ENCODE measurements at regions not wholly inside any gene's neighbourhood (a gene's known extent, or its start where the extent isn't known, plus 50 kb on each side); places are given as distances from the start of the nearest gene placed in this dataset.

DNA sequence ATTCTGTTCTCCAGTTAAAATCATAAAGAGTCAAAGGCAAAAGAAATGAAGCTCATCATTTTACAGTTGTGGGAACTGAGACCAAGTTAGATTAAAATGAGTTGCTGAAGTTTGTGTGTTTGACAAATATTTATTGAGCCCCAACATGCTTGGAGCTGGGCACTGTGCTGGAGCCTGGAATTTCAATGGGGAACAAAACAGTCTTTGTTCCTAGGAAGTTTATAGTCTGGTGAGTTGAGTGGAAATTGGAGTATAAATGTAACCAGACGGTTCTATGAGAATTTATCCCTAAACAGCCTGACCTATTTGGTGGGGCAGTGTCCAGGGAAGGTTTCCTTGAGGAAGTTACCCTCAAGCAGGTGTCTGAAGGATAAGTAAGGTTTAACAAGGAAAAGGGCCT, 294.4 kb downstream of the PRDM2 start:
- TF ChIP-seq, protein P1, sequence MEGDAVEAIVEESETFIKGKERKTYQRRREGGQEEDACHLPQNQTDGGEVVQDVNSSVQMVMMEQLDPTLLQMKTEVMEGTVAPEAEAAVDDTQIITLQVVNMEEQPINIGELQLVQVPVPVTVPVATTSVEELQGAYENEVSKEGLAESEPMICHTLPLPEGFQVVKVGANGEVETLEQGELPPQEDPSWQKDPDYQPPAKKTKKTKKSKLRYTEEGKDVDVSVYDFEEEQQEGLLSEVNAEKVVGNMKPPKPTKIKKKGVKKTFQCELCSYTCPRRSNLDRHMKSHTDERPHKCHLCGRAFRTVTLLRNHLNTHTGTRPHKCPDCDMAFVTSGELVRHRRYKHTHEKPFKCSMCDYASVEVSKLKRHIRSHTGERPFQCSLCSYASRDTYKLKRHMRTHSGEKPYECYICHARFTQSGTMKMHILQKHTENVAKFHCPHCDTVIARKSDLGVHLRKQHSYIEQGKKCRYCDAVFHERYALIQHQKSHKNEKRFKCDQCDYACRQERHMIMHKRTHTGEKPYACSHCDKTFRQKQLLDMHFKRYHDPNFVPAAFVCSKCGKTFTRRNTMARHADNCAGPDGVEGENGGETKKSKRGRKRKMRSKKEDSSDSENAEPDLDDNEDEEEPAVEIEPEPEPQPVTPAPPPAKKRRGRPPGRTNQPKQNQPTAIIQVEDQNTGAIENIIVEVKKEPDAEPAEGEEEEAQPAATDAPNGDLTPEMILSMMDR (conservative IDR thresholded peaks at IDR 0.05) = no peak
- TF ChIP-seq EZH2 (IDR thresholded peaks at IDR 0.05; ENCODE audit: low read depth) = no peak

Data from PC-9 (cell line).